ENCODE measurements at regions not wholly inside any gene's neighbourhood (a gene's known extent, or its start where the extent isn't known, plus 50 kb on each side); places are given as distances from the start of the nearest gene placed in this dataset.

DNA sequence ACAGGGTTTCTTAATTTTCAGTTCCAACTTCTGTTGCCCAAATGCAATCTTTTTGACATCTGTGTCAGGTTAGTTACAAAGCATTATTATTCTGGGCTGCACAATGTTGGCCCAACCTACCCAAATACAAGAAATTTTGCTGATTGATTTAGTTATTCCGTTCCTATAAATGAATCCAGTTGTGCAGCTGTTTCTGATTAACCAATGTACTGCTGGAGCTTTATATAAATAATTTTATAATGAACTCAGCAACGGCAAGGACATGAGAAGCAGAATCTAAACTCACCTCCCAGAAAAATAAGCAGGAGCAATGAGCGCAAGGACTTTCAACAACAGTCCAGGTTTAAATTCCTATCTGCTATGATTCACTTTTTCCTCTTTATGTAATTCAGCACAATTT lies 76.3 kb upstream of the WIPF1 start:
- TF ChIP-seq, protein P1, sequence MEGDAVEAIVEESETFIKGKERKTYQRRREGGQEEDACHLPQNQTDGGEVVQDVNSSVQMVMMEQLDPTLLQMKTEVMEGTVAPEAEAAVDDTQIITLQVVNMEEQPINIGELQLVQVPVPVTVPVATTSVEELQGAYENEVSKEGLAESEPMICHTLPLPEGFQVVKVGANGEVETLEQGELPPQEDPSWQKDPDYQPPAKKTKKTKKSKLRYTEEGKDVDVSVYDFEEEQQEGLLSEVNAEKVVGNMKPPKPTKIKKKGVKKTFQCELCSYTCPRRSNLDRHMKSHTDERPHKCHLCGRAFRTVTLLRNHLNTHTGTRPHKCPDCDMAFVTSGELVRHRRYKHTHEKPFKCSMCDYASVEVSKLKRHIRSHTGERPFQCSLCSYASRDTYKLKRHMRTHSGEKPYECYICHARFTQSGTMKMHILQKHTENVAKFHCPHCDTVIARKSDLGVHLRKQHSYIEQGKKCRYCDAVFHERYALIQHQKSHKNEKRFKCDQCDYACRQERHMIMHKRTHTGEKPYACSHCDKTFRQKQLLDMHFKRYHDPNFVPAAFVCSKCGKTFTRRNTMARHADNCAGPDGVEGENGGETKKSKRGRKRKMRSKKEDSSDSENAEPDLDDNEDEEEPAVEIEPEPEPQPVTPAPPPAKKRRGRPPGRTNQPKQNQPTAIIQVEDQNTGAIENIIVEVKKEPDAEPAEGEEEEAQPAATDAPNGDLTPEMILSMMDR (IDR thresholded peaks at IDR 0.05), result no peak
- TF ChIP-seq POLR2AphosphoS5 (IDR thresholded peaks at IDR 0.05; ENCODE audit: insufficient read depth in 1 of 2, low read depth in 1 of 2), result no peak
